PC-9 (cell line): ENCODE measurements at regions not wholly inside any gene's neighbourhood (a gene's known extent, or its start where the extent isn't known, plus 50 kb on each side); places are given as distances from the start of the nearest gene placed in this dataset.

ENCODE experiments used
- BruUV-seq: library from RNA; stranded (reverse); fragments of 400-500 nt; replicated peaks from 2 replicates; lab custom pipeline; 2021; lab: Mats Ljungman, UMichigan
- CTCF ChIA-PET: fragments of 300-600 bp; sonication (Branson Sonifier 250); formaldehyde crosslinking; loops from one replicate; lab custom pipeline; 2022; ENCODE audit warnings: antibody characterized with exemption; lab: Charles Lee
- POLR2A ChIA-PET: fragments of 300-600 bp; sonication (Branson Sonifier 250); formaldehyde crosslinking; loops from one replicate; lab custom pipeline; 2022; ENCODE audit warnings: antibody characterized with exemption; ENCODE audit not compliant: unreplicated experiment; lab: Charles Lee
- DNase-seq, 2 experiments: peaks; one replicate each; pipeline versions ENCODE4 v3.0.0 to v3.0.0-alpha.2; 2015 to 2022; ENCODE audit warnings: mixed read lengths in 1 of 2
- H2AFZ ChIP-seq: fragments of 200-600 bp; sonication (generic); 2 replicates; pipeline ENCODE4 v1.8.1; 2017; ENCODE audit warnings: antibody characterized with exemption
- H3F3A ChIP-seq: fragments of 200-600 bp; sonication (generic); 2 replicates; pipeline ENCODE4 v1.8.1; 2017; ENCODE audit warnings: antibody characterized with exemption, mild to moderate bottlenecking, low read depth; ENCODE audit not compliant: insufficient read depth
- H3K27ac ChIP-seq: fragments of 200-600 bp; sonication (generic); 2 replicates; pipeline ENCODE4 v1.6.1; 2016; ENCODE audit warnings: mixed run types
- H3K27me3 ChIP-seq: fragments of 200-600 bp; sonication (generic); 2 replicates; pipeline ENCODE4 v1.6.1; 2016; ENCODE audit warnings: low read depth, mixed run types; ENCODE audit not compliant: insufficient read depth
- H3K36me3 ChIP-seq: fragments of 200-600 bp; sonication (generic); 2 replicates; pipeline ENCODE4 v1.6.1; 2016; ENCODE audit warnings: low read depth, mixed run types
- H3K4me1 ChIP-seq: fragments of 200-600 bp; sonication (generic); replicated peaks from 2 replicates; pipeline ENCODE4 v1.6.1; 2016; ENCODE audit warnings: mixed run types; ENCODE audit not compliant: insufficient read depth
- H3K4me2 ChIP-seq: fragments of 200-600 bp; sonication (generic); 2 replicates; pipeline ENCODE4 v1.6.1; 2017; ENCODE audit warnings: mixed run types
- H3K4me3 ChIP-seq: fragments of 200-600 bp; sonication (generic); 2 replicates; pipeline ENCODE4 v1.6.1; 2016; ENCODE audit warnings: mixed run types
- H3K79me2 ChIP-seq: fragments of 200-600 bp; sonication (generic); 2 replicates; pipeline ENCODE4 v1.6.1; 2017; ENCODE audit warnings: low read depth, mixed run types
- H3K9me2 ChIP-seq: fragments of 200-600 bp; sonication (generic); 2 replicates; pipeline ENCODE4 v1.8.1; 2017; ENCODE audit warnings: mild to moderate bottlenecking; ENCODE audit not compliant: insufficient read depth
- H3K9me3 ChIP-seq: fragments of 200-600 bp; sonication (generic); 2 replicates; pipeline ENCODE4 v1.8.1; 2016; ENCODE audit warnings: low read depth; ENCODE audit not compliant: insufficient read depth
- H4K20me1 ChIP-seq: fragments of 200-600 bp; sonication (generic); 2 replicates; pipeline ENCODE4 v1.8.1; 2017; ENCODE audit not compliant: insufficient read depth
- CTCF ChIP-seq: fragments of 200-600 bp; sonication (generic); conservative IDR thresholded peaks from 2 replicates; pipeline ENCODE4 v1.6.1; 2017; ENCODE audit warnings: mixed run types, antibody characterized with exemption, mild to moderate bottlenecking, moderate library complexity
- EZH2 ChIP-seq: fragments of 200-600 bp; sonication (generic); IDR thresholded peaks from 2 replicates; pipeline ENCODE4 v1.8.0; 2017; ENCODE audit warnings: antibody characterized with exemption, low read depth
- intact Hi-C: fragments of 100-400 bp; cut with micrococcal nuclease; formaldehyde crosslinking; loops from one replicate; pipeline ENCODE4 v1.10.0; 2022; ENCODE audit not compliant: unreplicated experiment

- no peak overlapping the region for H3K4me2 ChIP-seq
Observed at GRCh38 chr4:166460769-166461550, 587.9 kb downstream of the TLL1 start.

GRCh38 chr4:166481055-166481454 lies 608.0 kb downstream of the TLL1 start:
- Histone ChIP-seq H3K4me2 (no peak overlapping the region), H3K27me3 (no peaks in the 10 kb centered on the region), H3K4me1 (no peaks in the 10 kb centered on the region), H3K79me2 (no peaks in the 10 kb centered on the region), H3K9me3 (no peaks in the 10 kb centered on the region), H3K27ac (no peak overlapping the region), H3K4me3 (no peak overlapping the region), H3K9me2 (no peaks in the 10 kb centered on the region), H4K20me1 (no peaks in the 10 kb centered on the region), H2AFZ (no peak overlapping the region), H3F3A (no peaks in the 10 kb centered on the region), H3K36me3 (no peaks in the 10 kb centered on the region)
- ChIA-PET POLR2A (no interaction called here), CTCF (no interaction called here)
- intact Hi-C loops, result no loop called here
- no TSS peak for BruUV-seq
- DNase-seq, result no peak
- no peak for TF ChIP-seq CTCF
- no peak for TF ChIP-seq EZH2

More at GRCh38 chr4:166460769-166461550, 587.9 kb downstream of the TLL1 start:
- no peaks in the 10 kb centered on the region for H3K9me3 ChIP-seq
- no peaks in the 10 kb centered on the region for H3F3A ChIP-seq
- TF ChIP-seq CTCF, result no peak
- TF ChIP-seq EZH2, result no peak
- H3K27ac ChIP-seq, result no peak overlapping the region
- ChIA-PET CTCF (no interaction called here), POLR2A (no interaction called here)
- no peaks in the 10 kb centered on the region for H3K27me3 ChIP-seq
- no peak overlapping the region for H3K4me3 ChIP-seq
- H3K4me1 ChIP-seq, result no peaks in the 10 kb centered on the region
- no peak overlapping the region for H2AFZ ChIP-seq
- DNase-seq, result no peak
- H3K9me2 ChIP-seq, result no peaks in the 10 kb centered on the region
- no peaks in the 10 kb centered on the region for H3K36me3 ChIP-seq
- no TSS peak for BruUV-seq
- no peaks in the 10 kb centered on the region for H3K79me2 ChIP-seq
- intact Hi-C loops, result no loop called here
- no peaks in the 10 kb centered on the region for H4K20me1 ChIP-seq

- Histone ChIP-seq H4K20me1 (no peaks in the 10 kb centered on the region), H3K4me1 (no peaks in the 10 kb centered on the region), H3K79me2 (no peaks in the 10 kb centered on the region), H3K36me3 (no peaks in the 10 kb centered on the region), H3K9me3 (no peaks in the 10 kb centered on the region), H3K27ac (no peak overlapping the region), H3K4me3 (no peak overlapping the region), H3K27me3 (no peaks in the 10 kb centered on the region), H3K9me2 (no peaks in the 10 kb centered on the region), H2AFZ (no peak overlapping the region), H3F3A (no peaks in the 10 kb centered on the region), H3K4me2 (no peak overlapping the region)
- intact Hi-C loops, result no loop called here
- TF ChIP-seq CTCF, result no peak
- no peak for TF ChIP-seq EZH2
- ChIA-PET CTCF (no interaction called here), POLR2A (no interaction called here)
- BruUV-seq, result no TSS peak
- no peak for DNase-seq
Observed at GRCh38 chr4:166481739-166482138, 608.7 kb downstream of the TLL1 start.
